Kidney (tissue), 13 donors: ENCODE measurements at regions not wholly inside any gene's neighbourhood (a gene's known extent, or its start where the extent isn't known, plus 50 kb on each side); places are given as distances from the start of the nearest gene placed in this dataset.

Source experiments
- DNase-seq, 5 donors: peaks; one replicate each; pipeline ENCODE4 v3.0.0-alpha.2; 2013 to 2020
- FAIRE-seq: peaks from 2 replicates; lab custom pipeline; 2012; peaks lifted over from hg19 to GRCh38; lab: Jason Lieb, UNC
- H3K27ac ChIP-seq, 2 donors: one replicate each; pipeline ENCODE4 v1.7.0; 2013; ENCODE audit warnings: low read depth in 2 of 2, low read length in 2 of 2, inconsistent platforms in 1 of 2
- H3K27me3 ChIP-seq: one replicate; pipeline ENCODE4 v1.7.1; 2013; ENCODE audit warnings: low read length, inconsistent platforms; ENCODE audit not compliant: control insufficient read depth, insufficient read depth
- H3K36me3 ChIP-seq, 3 donors: one replicate each; pipeline versions ENCODE4 v1.7.0 to v1.7.1; 2013; ENCODE audit warnings: low read length in 3 of 3, control low read depth in 1 of 3, inconsistent platforms in 1 of 3; ENCODE audit not compliant: insufficient read depth in 3 of 3, control insufficient read depth in 2 of 3
- H3K4me1 ChIP-seq, 3 donors: one replicate each; pipeline versions ENCODE4 v1.7.0 to v1.7.1; 2013; ENCODE audit warnings: low read length in 3 of 3, inconsistent platforms in 1 of 3, low read depth in 1 of 3; ENCODE audit not compliant: control insufficient read depth in 2 of 3, insufficient read depth in 2 of 3
- H3K4me3 ChIP-seq, 3 donors: one replicate each; pipeline versions ENCODE4 v1.7.0 to v1.8.1; 2013; ENCODE audit warnings: low read length in 3 of 3, control low read depth in 1 of 3, inconsistent platforms in 1 of 3
- H3K9ac ChIP-seq, 3 donors: one replicate each; pipeline versions ENCODE4 v1.7.0 to v1.7.1; 2013; ENCODE audit warnings: low read length in 3 of 3, control low read depth in 1 of 3, inconsistent platforms in 1 of 3
- H3K9me3 ChIP-seq, 3 donors: one replicate each; pipeline versions ENCODE4 v1.7.0 to v1.7.1; 2013; ENCODE audit warnings: low read length in 3 of 3, control low read depth in 1 of 3, inconsistent platforms in 1 of 3; ENCODE audit not compliant: control insufficient read depth in 2 of 3, insufficient read depth in 1 of 3
- CTCF ChIP-seq: IDR thresholded peaks from 3 replicates; pipeline ENCODE4 v1.5.1; 2012; ENCODE audit warnings: mild to moderate bottlenecking, moderate library complexity, borderline replicate concordance; ENCODE audit not compliant: insufficient read depth; ENCODE audit errors: extremely low read depth
- intact Hi-C: fragments of 100-400 bp; cut with DNase I; formaldehyde crosslinking; loops from one replicate; pipeline ENCODE4 v1.11.1; 2022
- donor health status: control.
- donor health status: control.
- donor health status: control.
- donor health status: control.
- donor health status: control.
- donor health status: DM: yes; HTN: yes; CAD: no.
- donor health status: Normal renal cell carcinoma (clear cell type).

- intact Hi-C loops = no loop called here
- Histone ChIP-seq H3K9ac (no peak overlapping the region), H3K4me1 (no peaks in the 10 kb centered on the region), H3K36me3 (no peaks in the 10 kb centered on the region), H3K9me3 (no peaks in the 10 kb centered on the region), H3K27me3 (no peaks in the 10 kb centered on the region), H3K27ac (no peak overlapping the region), H3K4me3 (no peak overlapping the region)
- no peak for TF ChIP-seq CTCF
- DNase-seq = no peak
- FAIRE-seq = no peak
Measured at GRCh38 chr2:58358026-58358425, 116.9 kb upstream of the FANCL start.

GRCh38 chr2:58357521-58357920, 116.4 kb upstream of the FANCL start:
- H3K27me3 ChIP-seq = no peaks in the 10 kb centered on the region
- TF ChIP-seq CTCF = no peak
- no peaks in the 10 kb centered on the region for H3K9me3 ChIP-seq
- H3K27ac ChIP-seq = no peak overlapping the region
- no peak overlapping the region for H3K9ac ChIP-seq
- H3K36me3 ChIP-seq = no peaks in the 10 kb centered on the region
- FAIRE-seq (no peak), DNase-seq (no peak)
- H3K4me1 ChIP-seq = no peaks in the 10 kb centered on the region
- intact Hi-C loops = no loop called here
- no peak overlapping the region for H3K4me3 ChIP-seq

GRCh38 chr2:58354230-58354629, 113.1 kb upstream of the FANCL start:
- Histone ChIP-seq H3K9me3 (no peaks in the 10 kb centered on the region), H3K27ac (no peak overlapping the region), H3K4me3 (no peak overlapping the region), H3K9ac (no peak overlapping the region), H3K36me3 (no peaks in the 10 kb centered on the region), H3K4me1 (no peaks in the 10 kb centered on the region), H3K27me3 (no peaks in the 10 kb centered on the region)
- DNase-seq = no peak
- intact Hi-C loops = no loop called here
- TF ChIP-seq CTCF = no peak
- FAIRE-seq = no peak

GRCh38 chr2:58350484-58350883, 109.4 kb upstream of the FANCL start:
- Histone ChIP-seq H3K27ac (no peak overlapping the region), H3K4me3 (no peak overlapping the region), H3K27me3 (no peaks in the 10 kb centered on the region), H3K4me1 (no peaks in the 10 kb centered on the region), H3K9me3 (no peaks in the 10 kb centered on the region), H3K9ac (no peak overlapping the region), H3K36me3 (no peaks in the 10 kb centered on the region)
- no peak for DNase-seq
- FAIRE-seq = no peak
- intact Hi-C loops = no loop called here
- TF ChIP-seq CTCF = no peak
